ENCODE measurements at regions not wholly inside any gene's neighbourhood (a gene's known extent, or its start where the extent isn't known, plus 50 kb on each side); places are given as distances from the start of the nearest gene placed in this dataset.

DNA sequence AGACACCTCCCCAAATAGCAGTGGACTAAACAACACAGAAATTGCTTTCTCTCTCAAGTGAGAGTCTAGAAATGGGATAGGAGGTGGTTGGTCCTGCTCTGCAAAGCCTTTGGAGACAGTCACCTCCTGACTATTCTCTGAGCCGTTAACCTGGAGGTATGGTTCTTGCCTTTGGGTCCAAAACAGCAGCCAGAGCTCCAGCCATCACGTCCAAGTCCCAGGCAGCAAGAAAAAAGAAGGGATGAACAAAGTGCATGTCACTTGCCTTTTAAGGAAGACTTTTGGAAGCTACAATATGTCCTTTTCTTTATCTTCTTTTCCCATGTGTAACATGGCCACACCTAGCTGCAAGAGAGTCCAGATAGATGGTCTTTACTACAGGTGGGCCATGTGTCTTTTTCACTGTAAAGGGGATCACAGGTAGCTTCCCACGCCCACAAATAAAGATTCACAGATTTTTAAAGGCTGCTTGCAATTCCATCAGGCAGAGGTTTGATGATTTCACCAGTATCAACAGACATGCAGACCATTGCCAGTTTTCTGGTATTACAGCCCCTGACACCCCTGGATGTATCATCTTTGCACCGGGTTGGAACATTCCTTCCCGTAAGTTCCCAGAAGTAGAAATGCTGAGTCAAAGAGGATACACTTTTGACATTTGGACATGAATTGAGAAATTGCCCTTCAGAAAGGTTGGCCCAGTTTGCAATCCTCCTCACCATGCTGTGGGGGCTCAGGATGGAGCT lies 66.0 kb downstream of the MYEOV start:
- TF ChIP-seq CTCF (IDR thresholded peaks at IDR 0.05; ENCODE audit: control extremely low read depth in 1 of 3, insufficient read depth in 1 of 3, low read depth in 1 of 3, low read length in 3 of 3) (no peak), POLR2A (IDR thresholded peaks at IDR 0.05; ENCODE audit: control extremely low read depth in 1 of 2, low read depth in 2 of 2, low read length in 2 of 2) (no peak), CHD7 (IDR thresholded peaks at IDR 0.05; ENCODE audit: insufficient replicate concordance, low read length) (no peak), EZH2 (IDR thresholded peaks at IDR 0.05; ENCODE audit: low read depth, low read length, severe bottlenecking) (no peak), POLR2AphosphoS5 (IDR thresholded peaks at IDR 0.05; ENCODE audit: low read depth, low read length) (no peak), EP300 (IDR thresholded peaks at IDR 0.05; ENCODE audit: borderline replicate concordance in 1 of 2, low read depth in 2 of 2, low read length in 2 of 2) (no peak), KDM5A (IDR thresholded peaks at IDR 0.05; ENCODE audit: low read length) (no peak), SIRT6 (IDR thresholded peaks at IDR 0.05; ENCODE audit: low read length) (no peak), CBX8 (IDR thresholded peaks at IDR 0.05; ENCODE audit: borderline replicate concordance, low read depth, low read length) (no peak), FOSL1 (IDR thresholded peaks at IDR 0.05; ENCODE audit: insufficient read depth, low read depth, low read length) (no peak)

Measured in H1 (cell line).